ENCODE measurements at regions not wholly inside any gene's neighbourhood (a gene's known extent, or its start where the extent isn't known, plus 50 kb on each side); places are given as distances from the start of the nearest gene placed in this dataset.

GRCh38 chr4:181173046-181173445 is 1070.2 kb upstream of the TENM3 start:
- TF ChIP-seq ZNF687 (IDR thresholded peaks at IDR 0.05) (no peak), USF1 (IDR thresholded peaks at IDR 0.05; ENCODE audit: borderline replicate concordance, extremely low read length, insufficient read depth, low read depth, low read length) (no peak), MYB (IDR thresholded peaks at IDR 0.05; ENCODE audit: borderline replicate concordance, low read depth, low read length) (no peak), GABPA (IDR thresholded peaks at IDR 0.05; ENCODE audit: low read depth) (no peak), SP1 (IDR thresholded peaks at IDR 0.05; ENCODE audit: low read depth, low read length) (no peak), YY1 (IDR thresholded peaks at IDR 0.05; ENCODE audit: low read depth, low read length) (no peak), CHD1 (IDR thresholded peaks at IDR 0.05; ENCODE audit: low read depth, low read length) (no peak)
- TF ChIP-seq, protein P1, sequence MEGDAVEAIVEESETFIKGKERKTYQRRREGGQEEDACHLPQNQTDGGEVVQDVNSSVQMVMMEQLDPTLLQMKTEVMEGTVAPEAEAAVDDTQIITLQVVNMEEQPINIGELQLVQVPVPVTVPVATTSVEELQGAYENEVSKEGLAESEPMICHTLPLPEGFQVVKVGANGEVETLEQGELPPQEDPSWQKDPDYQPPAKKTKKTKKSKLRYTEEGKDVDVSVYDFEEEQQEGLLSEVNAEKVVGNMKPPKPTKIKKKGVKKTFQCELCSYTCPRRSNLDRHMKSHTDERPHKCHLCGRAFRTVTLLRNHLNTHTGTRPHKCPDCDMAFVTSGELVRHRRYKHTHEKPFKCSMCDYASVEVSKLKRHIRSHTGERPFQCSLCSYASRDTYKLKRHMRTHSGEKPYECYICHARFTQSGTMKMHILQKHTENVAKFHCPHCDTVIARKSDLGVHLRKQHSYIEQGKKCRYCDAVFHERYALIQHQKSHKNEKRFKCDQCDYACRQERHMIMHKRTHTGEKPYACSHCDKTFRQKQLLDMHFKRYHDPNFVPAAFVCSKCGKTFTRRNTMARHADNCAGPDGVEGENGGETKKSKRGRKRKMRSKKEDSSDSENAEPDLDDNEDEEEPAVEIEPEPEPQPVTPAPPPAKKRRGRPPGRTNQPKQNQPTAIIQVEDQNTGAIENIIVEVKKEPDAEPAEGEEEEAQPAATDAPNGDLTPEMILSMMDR (IDR thresholded peaks at IDR 0.05 in 2 of 3, conservative IDR thresholded peaks at IDR 0.05 in 1 of 3; ENCODE audit: control insufficient read depth in 2 of 3, extremely low read depth in 1 of 3, insufficient read depth in 1 of 3, low read depth in 3 of 3, low read length in 3 of 3): no peak
- TF ChIP-seq, protein P2, sequence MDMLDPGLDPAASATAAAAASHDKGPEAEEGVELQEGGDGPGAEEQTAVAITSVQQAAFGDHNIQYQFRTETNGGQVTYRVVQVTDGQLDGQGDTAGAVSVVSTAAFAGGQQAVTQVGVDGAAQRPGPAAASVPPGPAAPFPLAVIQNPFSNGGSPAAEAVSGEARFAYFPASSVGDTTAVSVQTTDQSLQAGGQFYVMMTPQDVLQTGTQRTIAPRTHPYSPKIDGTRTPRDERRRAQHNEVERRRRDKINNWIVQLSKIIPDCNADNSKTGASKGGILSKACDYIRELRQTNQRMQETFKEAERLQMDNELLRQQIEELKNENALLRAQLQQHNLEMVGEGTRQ (IDR thresholded peaks at IDR 0.05; ENCODE audit: borderline replicate concordance, low read depth, low read length): no peak

Data from GM12878 (cell line).